ENCODE measurements at regions not wholly inside any gene's neighbourhood (a gene's known extent, or its start where the extent isn't known, plus 50 kb on each side); places are given as distances from the start of the nearest gene placed in this dataset.

- TF ChIP-seq, protein P1, sequence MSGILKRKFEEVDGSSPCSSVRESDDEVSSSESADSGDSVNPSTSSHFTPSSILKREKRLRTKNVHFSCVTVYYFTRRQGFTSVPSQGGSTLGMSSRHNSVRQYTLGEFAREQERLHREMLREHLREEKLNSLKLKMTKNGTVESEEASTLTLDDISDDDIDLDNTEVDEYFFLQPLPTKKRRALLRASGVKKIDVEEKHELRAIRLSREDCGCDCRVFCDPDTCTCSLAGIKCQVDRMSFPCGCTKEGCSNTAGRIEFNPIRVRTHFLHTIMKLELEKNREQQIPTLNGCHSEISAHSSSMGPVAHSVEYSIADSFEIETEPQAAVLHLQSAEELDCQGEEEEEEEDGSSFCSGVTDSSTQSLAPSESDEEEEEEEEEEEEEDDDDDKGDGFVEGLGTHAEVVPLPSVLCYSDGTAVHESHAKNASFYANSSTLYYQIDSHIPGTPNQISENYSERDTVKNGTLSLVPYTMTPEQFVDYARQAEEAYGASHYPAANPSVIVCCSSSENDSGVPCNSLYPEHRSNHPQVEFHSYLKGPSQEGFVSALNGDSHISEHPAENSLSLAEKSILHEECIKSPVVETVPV (CRISPR knock-in tag; IDR thresholded peaks at IDR 0.05): no peak
- TF ChIP-seq CSDC2 (CRISPR knock-in tag; IDR thresholded peaks at IDR 0.05): no peak
These were observed 325.0 kb downstream of the PCDH7 start (continued) for GRCh38 chr4:31045151-31045550.

GRCh38 chr4:31045724-31046318 is 325.7 kb downstream of the PCDH7 start:
- 0 out of 3 replicates have a peak, but pooled peaks have one; percentile 36 for ATAC-seq

DNA sequence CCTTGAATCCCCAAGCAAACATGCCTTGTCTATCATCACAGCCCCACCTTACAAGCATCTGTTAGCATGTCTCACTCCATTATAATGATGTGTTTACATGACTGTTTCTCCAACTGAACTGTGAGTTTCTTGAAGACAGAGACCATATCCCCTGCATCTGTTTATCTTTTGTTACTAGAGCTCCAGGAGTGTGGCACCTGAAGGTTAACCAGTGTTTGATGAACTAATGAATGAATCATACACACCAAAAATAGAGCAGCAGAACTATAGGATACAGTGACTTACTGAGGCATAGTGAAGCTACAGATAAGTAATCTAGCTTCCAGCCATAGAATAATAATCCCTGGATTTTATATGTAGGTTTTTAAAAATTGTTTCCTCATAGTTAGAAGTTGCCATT is 331.0 kb downstream of the PCDH7 start:
- TF ChIP-seq ESRRG (CRISPR knock-in tag; IDR thresholded peaks at IDR 0.05) (no peak), TOX (CRISPR knock-in tag; IDR thresholded peaks at IDR 0.05; ENCODE audit: borderline replicate concordance) (no peak), ZNF70 (CRISPR knock-in tag; IDR thresholded peaks at IDR 0.05) (no peak), ZFP3 (CRISPR knock-in tag; IDR thresholded peaks at IDR 0.05) (no peak), ZNF8 (CRISPR knock-in tag; IDR thresholded peaks at IDR 0.05) (no peak), BACH2 (CRISPR knock-in tag; IDR thresholded peaks at IDR 0.05; ENCODE audit: borderline replicate concordance) (no peak), ZNF565 (CRISPR knock-in tag; conservative IDR thresholded peaks at IDR 0.05; ENCODE audit: low read depth) (no peak), GLIS3 (CRISPR knock-in tag; IDR thresholded peaks at IDR 0.05) (no peak), PATZ1 (CRISPR knock-in tag; IDR thresholded peaks at IDR 0.05; ENCODE audit: borderline replicate concordance) (no peak)
- TF ChIP-seq, protein P1 (CRISPR knock-in tag; IDR thresholded peaks at IDR 0.05): no peak
- ATAC-seq: no peak

More at GRCh38 chr4:31045724-31046318, 325.7 kb downstream of the PCDH7 start:
- TF ChIP-seq TCF4 (CRISPR knock-in tag; IDR thresholded peaks at IDR 0.05; ENCODE audit: borderline replicate concordance) (no peak), ISL1 (CRISPR knock-in tag; IDR thresholded peaks at IDR 0.05) (no peak)

GRCh38 chr4:31051565-31051964 is 331.4 kb downstream of the PCDH7 start:
- TF ChIP-seq POU6F1 (CRISPR knock-in tag; IDR thresholded peaks at IDR 0.05; ENCODE audit: borderline replicate concordance, low read depth) (no peak), ZFP30 (CRISPR knock-in tag; IDR thresholded peaks at IDR 0.05) (no peak), RARB (CRISPR knock-in tag; IDR thresholded peaks at IDR 0.05) (no peak), GLIS3 (CRISPR knock-in tag; IDR thresholded peaks at IDR 0.05) (no peak), ARNTL (CRISPR knock-in tag; IDR thresholded peaks at IDR 0.05; ENCODE audit: borderline replicate concordance, low read depth) (no peak), PATZ1 (CRISPR knock-in tag; IDR thresholded peaks at IDR 0.05; ENCODE audit: borderline replicate concordance) (no peak), ZNF70 (CRISPR knock-in tag; IDR thresholded peaks at IDR 0.05) (no peak), TCF4 (CRISPR knock-in tag; IDR thresholded peaks at IDR 0.05; ENCODE audit: borderline replicate concordance) (no peak), ZC3H10 (CRISPR knock-in tag; IDR thresholded peaks at IDR 0.05) (no peak), PPARA (CRISPR knock-in tag; IDR thresholded peaks at IDR 0.05; ENCODE audit: borderline replicate concordance) (no peak), TOX (CRISPR knock-in tag; IDR thresholded peaks at IDR 0.05; ENCODE audit: borderline replicate concordance) (no peak), OSR1 (CRISPR knock-in tag; IDR thresholded peaks at IDR 0.05) (no peak), CREB5 (CRISPR knock-in tag; IDR thresholded peaks at IDR 0.05; ENCODE audit: low read depth) (no peak)
- no peak for ATAC-seq

All from SK-N-SH treated with all-trans-retinoic acid at 6 μM for 48 hours (cell line).